K562 (cell line): ENCODE measurements at regions not wholly inside any gene's neighbourhood (a gene's known extent, or its start where the extent isn't known, plus 50 kb on each side); places are given as distances from the start of the nearest gene placed in this dataset.

Source experiments
- ATAC-seq: fragments of 200-7000 bp; cut with Tn5 transposase; 3 replicates; pipeline ENCODE4 v1.9.1; 2020; ENCODE audit warnings: moderate library complexity
- BruUV-seq: library from RNA; stranded (reverse); fragments of 400-500 nt; replicated peaks from 2 replicates; lab custom pipeline; 2021; lab: Mats Ljungman, UMichigan
- CTCF ChIA-PET: fragments of 300-600 bp; formaldehyde crosslinking; extraction: SDS; loops from one replicate; lab custom pipeline; 2021; ENCODE audit warnings: low intra/inter-chr PET ratio; lab: Yijun Ruan, JAX
- POLR2A ChIA-PET: fragments of 300-600, 350-650 bp; sonication (Branson Sonifier 250); formaldehyde crosslinking; extraction: SDS; loops from one replicate; lab custom pipeline; 2021; ENCODE audit warnings: antibody characterized with exemption, inconsistent platforms; lab: Yijun Ruan, JAX
- DNase-seq, 4 experiments: peaks; one replicate each; pipeline versions ENCODE4 v3.0.0 to v3.0.0-alpha.2; 2011 to 2018; ENCODE audit warnings: low spot score in 3 of 4, mixed read lengths in 3 of 4; ENCODE audit errors: extremely low read depth in 1 of 4
- FAIRE-seq: peaks from 2 replicates; lab custom pipeline; 2011; peaks lifted over from hg19 to GRCh38; lab: Jason Lieb, UNC
- H2AFZ ChIP-seq: 2 replicates; pipeline ENCODE4 v1.6.0; 2011; ENCODE audit warnings: low read depth, low read length, control low read depth, inconsistent platforms
- H3K27ac ChIP-seq: fragments of 200-600 bp; 3 replicates; pipeline ENCODE4 v1.8.0; 2011; ENCODE audit warnings: low read depth, mild to moderate bottlenecking, control low read depth, inconsistent platforms, low read length, moderate library complexity, mixed read lengths; ENCODE audit errors: extremely low read depth
- H3K27me3 ChIP-seq, 2 experiments: fragments of 300-600 bp in 1 of 2; 2 replicates in 1 of 2; 3 replicates in 1 of 2; pipeline versions ENCODE4 v1.6.0 to v1.8.0; 2011; ENCODE audit warnings: inconsistent platforms in 2 of 2, low read length in 2 of 2, mild to moderate bottlenecking in 1 of 2, mixed read lengths in 1 of 2, moderate library complexity in 1 of 2; ENCODE audit not compliant: control insufficient read depth in 2 of 2, insufficient read depth in 2 of 2
- H3K36me3 ChIP-seq: fragments of 300-600 bp; 3 replicates; pipeline ENCODE4 v1.8.0; 2011; ENCODE audit warnings: mild to moderate bottlenecking, low read length, inconsistent platforms; ENCODE audit not compliant: control insufficient read depth, insufficient read depth
- H3K4me1 ChIP-seq, 2 experiments: fragments of 200-600 bp in 1 of 2; replicated peaks in 1 of 2; 2 replicates in 1 of 2; 3 replicates in 1 of 2; pipeline versions ENCODE4 v1.5.1 to v1.8.0; 2011; ENCODE audit warnings: inconsistent platforms in 2 of 2, low read length in 2 of 2, mild to moderate bottlenecking in 1 of 2, mixed read lengths in 1 of 2, moderate library complexity in 1 of 2; ENCODE audit not compliant: control insufficient read depth in 2 of 2, insufficient read depth in 2 of 2
- H3K4me2 ChIP-seq: 2 replicates; pipeline ENCODE4 v1.6.1; 2011; ENCODE audit warnings: low read length, control low read depth, inconsistent platforms, mixed read lengths; ENCODE audit not compliant: insufficient read depth
- H3K4me3 ChIP-seq: fragments of 200-600 bp; sonication (generic), shearing (Covaris generic); 2 replicates; pipeline ENCODE4 v1.5.1; 2016; ENCODE audit warnings: control low read depth, inconsistent platforms
- H3K79me2 ChIP-seq: fragments of 200-600 bp; 3 replicates; pipeline ENCODE4 v1.8.0; 2011; ENCODE audit warnings: low read length, inconsistent platforms; ENCODE audit not compliant: control insufficient read depth, insufficient read depth
- H3K9ac ChIP-seq, 2 experiments: 2 replicates each; pipeline versions ENCODE4 v1.6.0 to v1.6.1; 2011; ENCODE audit warnings: low read depth in 2 of 2, low read length in 2 of 2, control low read depth in 1 of 2, inconsistent platforms in 1 of 2, mild to moderate bottlenecking in 1 of 2, mixed read lengths in 1 of 2; ENCODE audit not compliant: insufficient read depth in 1 of 2
- H3K9me1 ChIP-seq: one replicate; pipeline ENCODE4 v1.6.0; 2011; ENCODE audit warnings: inconsistent platforms, mild to moderate bottlenecking, low read length, moderate library complexity; ENCODE audit not compliant: control insufficient read depth, insufficient read depth
- H3K9me3 ChIP-seq: replicated peaks from 2 replicates; pipeline ENCODE4 v1.5.1; 2011; ENCODE audit warnings: low read depth, low read length, inconsistent platforms; ENCODE audit not compliant: control insufficient read depth, insufficient read depth
- H4K20me1 ChIP-seq: replicated peaks from 2 replicates; pipeline ENCODE4 v1.6.1; 2011; ENCODE audit warnings: low read length, inconsistent platforms, mixed read lengths; ENCODE audit not compliant: control insufficient read depth, insufficient read depth
- NR2C1 ChIP-seq, 2 experiments: fragments of 450-650 bp; IDR thresholded peaks; 2 replicates each; pipeline ENCODE4 v1.6.1; 2017; ENCODE audit warnings: mild to moderate bottlenecking in 2 of 2, antibody characterized with exemption in 1 of 2, inconsistent platforms in 1 of 2, missing compliant biosample characterization in 1 of 2, missing genetic modification characterization in 1 of 2
- PML ChIP-seq: IDR thresholded peaks from 2 replicates; pipeline ENCODE4 v1.6.1; 2012; ENCODE audit warnings: low read length, inconsistent platforms
- SMC3 ChIP-seq: conservative IDR thresholded peaks from 2 replicates; pipeline ENCODE4 v1.6.1; 2011; ENCODE audit warnings: low read depth, low read length, improper control_type of control experiment; ENCODE audit not compliant: insufficient read depth
- WGBS: fragments of 100-300 bp; shearing (Covaris generic); methylation state at CpG from one replicate; pipeline ENCODE4 v1.1.6; 2016; ENCODE audit warnings: low coverage, mixed read lengths; ENCODE audit not compliant: insufficient coverage; ENCODE audit errors: missing lambda C conversion rate; 5-methylcytosine and 5-hydroxymethylcytosine counted together
- in situ Hi-C: fragments of 300-500 bp; cut with MboI; formaldehyde crosslinking; loops from 4 replicates; pipeline ENCODE4 v1.15.0; 2018; ENCODE audit warnings: inconsistent platforms, mixed read lengths
- intact Hi-C: fragments of 100-400 bp; cut with micrococcal nuclease; formaldehyde crosslinking; loops from 2 replicates; pipeline ENCODE4 v1.14.2; 2022
- TF ChIP-seq, protein P1 (sequence below): sonication (generic); formaldehyde crosslinking; IDR thresholded peaks from 2 replicates; pipeline ENCODE4 v1.8.0; 2022; ENCODE audit warnings: mild to moderate bottlenecking, missing genetic modification reagents

DNA sequence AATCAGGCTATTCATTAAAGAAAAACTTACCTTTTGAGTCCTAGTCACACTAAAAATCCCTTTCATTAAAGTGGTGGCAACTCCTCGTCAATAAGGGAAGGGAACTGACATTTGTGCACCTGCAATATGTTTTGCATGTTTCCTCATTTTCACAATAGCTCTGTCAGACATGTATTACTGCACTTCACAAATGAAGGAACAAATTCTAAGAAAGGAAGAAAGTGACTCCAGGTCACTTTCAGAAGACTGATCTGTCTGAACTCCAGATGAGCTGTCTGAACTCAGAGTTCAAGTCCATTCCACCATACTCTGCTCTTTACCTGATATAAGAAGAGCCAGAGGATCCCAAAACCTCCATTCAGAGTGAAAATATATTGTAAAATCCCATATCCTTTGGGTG lies 50.3 kb upstream of the GSAP start:
- Histone ChIP-seq H3K36me3 (no peaks in the 10 kb centered on the region), H3K4me1 (no peaks in the 10 kb centered on the region), H4K20me1 (no peaks in the 10 kb centered on the region), H3K27me3 (peaks cover 3 to 10% of the 10 kb centered on the region in 2 experiments; a peak in 4 of 5 replicates), H3K79me2 (no peaks in the 10 kb centered on the region), H3K9me1 (no peaks in the 10 kb centered on the region), H3K9ac (no peak overlapping the region), H2AFZ (no peak overlapping the region), H3K27ac (no peak overlapping the region), H3K9me3 (no peaks in the 10 kb centered on the region), H3K4me3 (no peak overlapping the region), H3K4me2 (no peak overlapping the region)
- intact Hi-C loops: no loop called here
- ATAC-seq: no peak
- no peak for DNase-seq
- in situ Hi-C loops: no loop called here
- no peak for FAIRE-seq
- WGBS: 5% methylated on average over 1 of the region's 1 CpG
- no TSS peak for BruUV-seq
- POLR2A ChIA-PET: interaction anchor here (1.4 kb wide), 1 partner anchor 11 kb away, joined by 4 read pairs; no protein-coding TSS in a partner anchor
- CTCF ChIA-PET: no interaction called here
- TF ChIP-seq, protein P1, sequence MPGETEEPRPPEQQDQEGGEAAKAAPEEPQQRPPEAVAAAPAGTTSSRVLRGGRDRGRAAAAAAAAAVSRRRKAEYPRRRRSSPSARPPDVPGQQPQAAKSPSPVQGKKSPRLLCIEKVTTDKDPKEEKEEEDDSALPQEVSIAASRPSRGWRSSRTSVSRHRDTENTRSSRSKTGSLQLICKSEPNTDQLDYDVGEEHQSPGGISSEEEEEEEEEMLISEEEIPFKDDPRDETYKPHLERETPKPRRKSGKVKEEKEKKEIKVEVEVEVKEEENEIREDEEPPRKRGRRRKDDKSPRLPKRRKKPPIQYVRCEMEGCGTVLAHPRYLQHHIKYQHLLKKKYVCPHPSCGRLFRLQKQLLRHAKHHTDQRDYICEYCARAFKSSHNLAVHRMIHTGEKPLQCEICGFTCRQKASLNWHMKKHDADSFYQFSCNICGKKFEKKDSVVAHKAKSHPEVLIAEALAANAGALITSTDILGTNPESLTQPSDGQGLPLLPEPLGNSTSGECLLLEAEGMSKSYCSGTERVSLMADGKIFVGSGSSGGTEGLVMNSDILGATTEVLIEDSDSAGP (CRISPR knock-in tag): no peak
- TF ChIP-seq PML (no peak), SMC3 (no peak), NR2C1 (IDR thresholded peaks at IDR 0.05) (no peak), NR2C1 (tag; IDR thresholded peaks at IDR 0.05) (no peak)
- TF ChIP-seq, all 486 proteins: peak for 0
